Urothelium cell line (cell line): ENCODE measurements at regions not wholly inside any gene's neighbourhood (a gene's known extent, or its start where the extent isn't known, plus 50 kb on each side); places are given as distances from the start of the nearest gene placed in this dataset.
A peak's percentile ranks its signal among the peaks of the same experiment; 100 is the strongest.
"Not testable (repeated sequence)": the region's sequence is repeated elsewhere in the genome, so short reads cannot be mapped to it uniquely, and the experiment has no call there.

ENCODE experiments used
- DNase-seq: peaks from one replicate; pipeline ENCODE4 v3.0.0; 2011; ENCODE audit warnings: low spot score, mixed read lengths
- FAIRE-seq: peaks from 2 replicates; lab custom pipeline; 2011; peaks lifted over from hg19 to GRCh38; lab: Jason Lieb, UNC

- not testable (repeated sequence) for DNase-seq, FAIRE-seq
Measured at GRCh38 chr5:176018598-176018997, 50.5 kb upstream of the THOC3 start.

- FAIRE-seq, DNase-seq: not testable (repeated sequence)
Measured at GRCh38 chr5:176020852-176021251, 52.7 kb upstream of the THOC3 start.

GRCh38 chr5:176023535-176023934 lies 55.4 kb upstream of the THOC3 start:
- not testable (repeated sequence) for DNase-seq, FAIRE-seq

GRCh38 chr5:176029445-176029844 lies 61.3 kb upstream of the THOC3 start:
- not testable (repeated sequence) for DNase-seq, FAIRE-seq

- DNase-seq, FAIRE-seq: not testable (repeated sequence)
Measured at GRCh38 chr5:176030361-176031117, 62.4 kb upstream of the THOC3 start.

GRCh38 chr5:176031118-176031510 lies 63.0 kb upstream of the THOC3 start:
- not testable (repeated sequence) for FAIRE-seq, DNase-seq

GRCh38 chr5:176033186-176033585 lies 65.1 kb upstream of the THOC3 start:
- not testable (repeated sequence) for DNase-seq, FAIRE-seq

- DNase-seq, result not testable (repeated sequence)
- peak; percentile 98 for FAIRE-seq
Measured at GRCh38 chr5:176034407-176035200, 66.5 kb upstream of the THOC3 start.

- not testable (repeated sequence) for DNase-seq
- FAIRE-seq, result peak; percentile 27
Measured at GRCh38 chr5:176035201-176035530, 67.1 kb upstream of the THOC3 start.

GRCh38 chr5:176035816-176036308 lies 67.7 kb upstream of the THOC3 start:
- FAIRE-seq (peak; percentile 17), DNase-seq (peak; percentile 22)

GRCh38 chr5:176036391-176036790 lies 68.3 kb upstream of the THOC3 start:
- not testable (repeated sequence) for DNase-seq
- peak; percentile 93 for FAIRE-seq

GRCh38 chr5:176037190-176037589 lies 69.1 kb upstream of the THOC3 start:
- FAIRE-seq, result peak; percentile 13
- DNase-seq, result not testable (repeated sequence)

- FAIRE-seq, DNase-seq: not testable (repeated sequence)
Measured at GRCh38 chr5:176040105-176040801, 72.1 kb upstream of the THOC3 start.

GRCh38 chr5:176041248-176041994 lies 73.3 kb upstream of the THOC3 start:
- DNase-seq, FAIRE-seq: not testable (repeated sequence)

GRCh38 chr5:176042020-176042658 lies 74.0 kb upstream of the THOC3 start:
- DNase-seq, FAIRE-seq: not testable (repeated sequence)

GRCh38 chr5:176043252-176043829 lies 75.2 kb upstream of the THOC3 start:
- not testable (repeated sequence) for FAIRE-seq, DNase-seq

- DNase-seq, FAIRE-seq: not testable (repeated sequence)
Measured at GRCh38 chr5:176043986-176044385, 75.9 kb upstream of the THOC3 start.

GRCh38 chr5:176044431-176044830 lies 76.3 kb upstream of the THOC3 start:
- not testable (repeated sequence) for FAIRE-seq, DNase-seq

GRCh38 chr5:176045442-176045841 lies 77.3 kb upstream of the THOC3 start:
- not testable (repeated sequence) for DNase-seq, FAIRE-seq
